ENCODE measurements at regions not wholly inside any gene's neighbourhood (a gene's known extent, or its start where the extent isn't known, plus 50 kb on each side); places are given as distances from the start of the nearest gene placed in this dataset.

DNA sequence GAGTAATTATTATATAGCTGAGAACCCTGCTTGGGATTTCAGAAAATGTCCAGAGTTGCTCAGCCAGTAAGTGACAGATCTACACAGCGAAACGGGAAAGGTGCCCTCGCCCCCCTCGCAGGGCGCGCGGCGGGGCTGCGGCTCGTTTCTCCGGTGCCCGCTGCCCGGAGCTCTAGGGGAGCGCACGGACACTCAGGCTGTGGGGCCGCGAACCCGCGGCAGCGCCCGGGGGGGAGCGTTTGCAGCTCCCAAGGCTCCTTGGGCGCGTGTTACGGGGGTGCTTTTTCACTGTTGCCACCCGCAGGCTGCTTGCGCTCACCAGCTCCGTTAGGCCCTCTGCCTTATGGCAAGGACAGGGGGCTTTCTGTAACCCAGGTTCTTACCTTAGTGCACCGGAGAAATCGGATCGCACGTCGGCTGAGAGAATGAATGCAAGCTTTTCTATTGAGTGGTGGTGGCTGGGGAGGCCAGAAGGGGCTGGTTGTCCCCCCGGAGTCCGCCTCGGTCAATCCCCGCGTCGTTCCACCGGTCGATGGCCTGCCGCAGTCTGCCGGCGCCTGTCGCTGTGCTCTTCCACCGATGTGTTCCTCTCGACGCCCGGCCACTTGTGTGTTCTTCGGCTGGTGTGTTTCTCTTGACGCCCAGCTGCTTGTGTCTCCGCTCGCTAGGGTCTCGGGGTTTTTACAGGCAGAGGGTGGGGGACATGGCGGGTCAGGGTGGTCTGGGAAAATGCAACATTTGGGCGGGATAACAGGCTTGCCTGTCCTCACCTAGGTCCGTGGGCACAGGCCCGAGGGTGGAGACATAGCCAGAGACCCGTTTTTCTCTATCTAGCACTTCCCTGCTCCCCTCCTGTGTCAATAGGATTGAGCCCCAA is 758.8 kb upstream of the DDX18 start:
- H3K27ac ChIP-seq, result no peak overlapping the region
- WGBS, 2 donors (ENCODE audit: low coverage in 1 of 2), result 100% methylated on average over 1 of the region's 59 CpGs; no CpG with 5 or more reads in 1 of the 2 donors
- no peaks in the 10 kb centered on the region for H3K36me3 ChIP-seq
- no peaks in the 10 kb centered on the region for H3K27me3 ChIP-seq
- no peaks in the 10 kb centered on the region for H3K4me1 ChIP-seq
- no peak for TF ChIP-seq POLR2AphosphoS5 (IDR thresholded peaks at IDR 0.05)
- no peak for TF ChIP-seq EP300 (IDR thresholded peaks at IDR 0.05)
- no peak for TF ChIP-seq CTCF (IDR thresholded peaks at IDR 0.05)
- TF ChIP-seq POLR2A (IDR thresholded peaks at IDR 0.05), result no peak
- H3K9me3 ChIP-seq, result peaks cover 0 to 17% (median 0%) of the 10 kb centered on the region in 3 donors
- no peak for ATAC-seq
- no peak overlapping the region for H3K4me3 ChIP-seq

DNA sequence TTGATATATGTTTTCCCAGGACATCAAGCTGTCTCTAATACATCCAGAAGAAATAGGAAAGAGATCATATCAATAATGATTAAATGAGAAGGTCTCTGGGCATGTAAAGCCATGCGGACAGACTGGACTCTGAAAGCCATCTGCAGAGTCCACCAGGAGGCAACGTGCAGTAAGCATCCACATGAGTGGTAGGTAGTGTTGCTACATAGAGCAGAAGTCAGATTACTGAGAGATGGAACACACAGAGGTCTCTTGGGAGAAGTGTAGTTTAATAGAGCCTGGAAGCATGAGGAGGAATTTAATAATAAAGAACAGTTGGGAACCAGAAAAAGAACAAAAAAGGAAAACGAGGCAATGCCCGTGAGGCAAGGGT is 758.1 kb upstream of the DDX18 start:
- no peaks in the 10 kb centered on the region for H3K36me3 ChIP-seq
- ATAC-seq, result no peak
- WGBS, 2 donors (ENCODE audit: low coverage in 1 of 2), result 81 to 100% methylated on average over 2 to 4 of the region's 4 CpGs

GRCh38 chr2:117057016-117057415 is 757.5 kb upstream of the DDX18 start:
- no peak overlapping the region for H3K27ac ChIP-seq
- H3K4me3 ChIP-seq, result no peak overlapping the region
- H3K4me1 ChIP-seq, result no peaks in the 10 kb centered on the region
- WGBS, 2 donors (ENCODE audit: low coverage in 1 of 2), result 40 to 63% methylated on average over 3 of the region's 3 CpGs
- ATAC-seq, result no peak
- peaks cover 0 to 17% (median 0%) of the 10 kb centered on the region in 3 donors for H3K9me3 ChIP-seq
- H3K27me3 ChIP-seq, result no peaks in the 10 kb centered on the region
- TF ChIP-seq POLR2A (IDR thresholded peaks at IDR 0.05), result no peak
- TF ChIP-seq EP300 (IDR thresholded peaks at IDR 0.05), result no peak
- no peak for TF ChIP-seq POLR2AphosphoS5 (IDR thresholded peaks at IDR 0.05)
- TF ChIP-seq CTCF (IDR thresholded peaks at IDR 0.05), result no peak
- no peaks in the 10 kb centered on the region for H3K36me3 ChIP-seq

More for the DNA sequence above, 758.1 kb upstream of the DDX18 start:
- no peaks in the 10 kb centered on the region for H3K27me3 ChIP-seq
- no peak overlapping the region for H3K27ac ChIP-seq
- H3K4me3 ChIP-seq, result no peak overlapping the region
- H3K4me1 ChIP-seq, result no peaks in the 10 kb centered on the region
- TF ChIP-seq POLR2A (IDR thresholded peaks at IDR 0.05), result no peak
- TF ChIP-seq POLR2AphosphoS5 (IDR thresholded peaks at IDR 0.05), result no peak
- TF ChIP-seq EP300 (IDR thresholded peaks at IDR 0.05), result no peak
- no peak for TF ChIP-seq CTCF (IDR thresholded peaks at IDR 0.05)
- peaks cover 0 to 17% (median 0%) of the 10 kb centered on the region in 3 donors for H3K9me3 ChIP-seq

DNA sequence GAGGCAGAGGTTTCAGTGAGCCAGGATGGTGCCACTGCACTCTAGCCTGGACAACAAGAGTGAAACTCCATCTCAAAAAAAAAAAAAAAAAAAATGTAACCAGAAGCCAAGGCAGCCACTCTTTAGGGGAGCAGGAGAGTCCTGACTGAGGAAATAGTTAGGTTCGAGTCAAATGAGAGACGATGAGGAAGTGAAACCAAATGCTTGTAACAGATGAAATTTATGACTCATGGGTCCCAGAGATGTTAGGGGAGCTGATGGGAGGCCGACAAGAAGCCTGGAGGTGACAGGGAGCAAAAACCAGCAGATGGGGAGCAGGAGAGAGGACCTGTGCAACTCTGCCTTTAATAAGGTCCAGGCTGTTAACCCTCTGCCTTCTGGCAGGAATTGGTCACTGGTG is 756.1 kb upstream of the DDX18 start:
- Histone ChIP-seq H3K36me3 (no peaks in the 10 kb centered on the region), H3K4me1 (no peaks in the 10 kb centered on the region), H3K27me3 (no peaks in the 10 kb centered on the region), H3K4me3 (no peak overlapping the region), H3K9me3 (peaks cover 0 to 17% (median 0%) of the 10 kb centered on the region in 3 donors), H3K27ac (no peak overlapping the region)
- WGBS, 2 donors (ENCODE audit: low coverage in 1 of 2), result 59% methylated on average over 3 of the region's 3 CpGs; no CpG with 5 or more reads in 1 of the 2 donors
- no peak for ATAC-seq
- TF ChIP-seq POLR2A (IDR thresholded peaks at IDR 0.05) (no peak), CTCF (IDR thresholded peaks at IDR 0.05) (no peak), EP300 (IDR thresholded peaks at IDR 0.05) (no peak), POLR2AphosphoS5 (IDR thresholded peaks at IDR 0.05) (no peak)

DNA sequence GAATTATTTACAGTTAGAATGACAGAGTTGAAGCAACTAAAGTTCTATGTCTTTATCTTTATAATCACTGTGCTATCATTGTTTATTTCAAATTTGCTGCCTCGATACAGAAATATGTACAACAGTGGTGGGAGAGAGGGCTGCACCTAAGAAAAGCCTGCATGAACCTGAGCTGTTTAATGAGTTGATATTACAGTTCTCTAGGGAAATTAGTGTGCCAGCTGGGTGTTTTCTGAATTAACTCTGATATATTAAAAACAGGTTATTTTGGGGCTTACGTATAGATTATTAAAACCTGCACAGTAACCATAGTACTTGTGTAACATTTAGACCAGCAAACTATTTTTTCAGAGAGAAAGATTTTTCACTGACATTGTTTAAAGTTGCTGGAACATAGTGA is 750.5 kb upstream of the DDX18 start:
- Histone ChIP-seq H3K36me3 (no peaks in the 10 kb centered on the region), H3K4me3 (no peak overlapping the region), H3K27me3 (peaks cover 4% of the 10 kb centered on the region), H3K4me1 (no peaks in the 10 kb centered on the region), H3K9me3 (no peaks in the 10 kb centered on the region), H3K27ac (no peak overlapping the region)
- 19 to 40% methylated on average over 2 of the region's 2 CpGs for WGBS, 2 donors (ENCODE audit: low coverage in 1 of 2)
- no peak for TF ChIP-seq EP300 (IDR thresholded peaks at IDR 0.05)
- no peak for TF ChIP-seq CTCF (IDR thresholded peaks at IDR 0.05)
- TF ChIP-seq POLR2A (IDR thresholded peaks at IDR 0.05), result no peak
- no peak for TF ChIP-seq POLR2AphosphoS5 (IDR thresholded peaks at IDR 0.05)
- no peak for ATAC-seq

Measured in gastroesophageal sphincter (tissue), 4 donors.